Lower lobe of right lung (tissue), 2 donors: ENCODE measurements at regions not wholly inside any gene's neighbourhood (a gene's known extent, or its start where the extent isn't known, plus 50 kb on each side); places are given as distances from the start of the nearest gene placed in this dataset.

ENCODE experiments used
- ATAC-seq, 2 donors: fragments of 200-7000 bp; cut with Tn5 transposase; one replicate each; pipeline ENCODE4 v1.9.1; 2020 to 2022; ENCODE audit warnings: mild to moderate bottlenecking in 2 of 2, moderate library complexity in 2 of 2
- DNase-seq: peaks from one replicate; pipeline ENCODE4 v3.0.0-alpha.2; 2020
- H3K27ac ChIP-seq: fragments of 200-600 bp; one replicate; pipeline ENCODE4 v1.8.0; 2022
- H3K27me3 ChIP-seq: fragments of 200-600 bp; one replicate; pipeline ENCODE4 v1.8.0; 2022; ENCODE audit warnings: low read depth
- H3K36me3 ChIP-seq: fragments of 200-600 bp; one replicate; pipeline ENCODE4 v1.8.0; 2022; ENCODE audit warnings: mild to moderate bottlenecking
- H3K4me1 ChIP-seq: fragments of 200-600 bp; one replicate; pipeline ENCODE4 v1.8.0; 2022
- H3K4me3 ChIP-seq: fragments of 200-600 bp; one replicate; pipeline ENCODE4 v1.8.0; 2022; ENCODE audit warnings: mild to moderate bottlenecking
- H3K9me3 ChIP-seq: fragments of 200-600 bp; one replicate; pipeline ENCODE4 v1.8.0; 2022
- intact Hi-C: fragments of 100-400 bp; cut with DNase I; formaldehyde crosslinking; loops from one replicate; pipeline ENCODE4 v1.11.0; 2022
- TF ChIP-seq, protein P1 (sequence below): fragments of 200-600 bp; IDR thresholded peaks from one replicate; pipeline ENCODE4 v1.8.0; 2022; ENCODE audit warnings: antibody characterized with exemption, mild to moderate bottlenecking
- donor health status: DM: no; HTN: yes; CAD: no; lungs with severe emphysema.

DNA sequence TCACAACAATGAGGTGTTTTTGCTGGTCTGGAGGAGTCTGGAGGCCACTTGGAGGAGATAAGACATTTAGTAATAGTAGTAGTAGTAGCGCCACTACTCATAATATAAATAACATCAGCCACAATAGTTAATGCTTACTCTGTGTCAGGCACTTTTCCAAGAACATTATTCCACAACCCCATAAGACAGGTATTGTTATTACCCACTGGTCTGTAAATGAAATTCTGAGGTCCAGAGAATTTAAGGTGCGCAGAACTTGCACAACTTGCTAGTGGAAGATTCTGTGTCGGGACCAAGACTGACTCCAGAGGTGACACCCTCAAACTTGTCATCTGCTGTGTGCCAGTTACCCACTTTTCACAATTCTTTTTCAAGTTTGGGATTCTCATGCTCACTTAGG is 106.5 kb downstream of the MRM1 start:
- peaks cover 25% of the 10 kb centered on the region for H3K27me3 ChIP-seq
- H3K4me1 ChIP-seq, result no peaks in the 10 kb centered on the region
- H3K36me3 ChIP-seq, result no peaks in the 10 kb centered on the region
- ATAC-seq, result no peak
- H3K9me3 ChIP-seq, result no peaks in the 10 kb centered on the region
- no peak overlapping the region for H3K27ac ChIP-seq
- H3K4me3 ChIP-seq, result no peak overlapping the region
- intact Hi-C loops, result no loop called here
- TF ChIP-seq, protein P1, sequence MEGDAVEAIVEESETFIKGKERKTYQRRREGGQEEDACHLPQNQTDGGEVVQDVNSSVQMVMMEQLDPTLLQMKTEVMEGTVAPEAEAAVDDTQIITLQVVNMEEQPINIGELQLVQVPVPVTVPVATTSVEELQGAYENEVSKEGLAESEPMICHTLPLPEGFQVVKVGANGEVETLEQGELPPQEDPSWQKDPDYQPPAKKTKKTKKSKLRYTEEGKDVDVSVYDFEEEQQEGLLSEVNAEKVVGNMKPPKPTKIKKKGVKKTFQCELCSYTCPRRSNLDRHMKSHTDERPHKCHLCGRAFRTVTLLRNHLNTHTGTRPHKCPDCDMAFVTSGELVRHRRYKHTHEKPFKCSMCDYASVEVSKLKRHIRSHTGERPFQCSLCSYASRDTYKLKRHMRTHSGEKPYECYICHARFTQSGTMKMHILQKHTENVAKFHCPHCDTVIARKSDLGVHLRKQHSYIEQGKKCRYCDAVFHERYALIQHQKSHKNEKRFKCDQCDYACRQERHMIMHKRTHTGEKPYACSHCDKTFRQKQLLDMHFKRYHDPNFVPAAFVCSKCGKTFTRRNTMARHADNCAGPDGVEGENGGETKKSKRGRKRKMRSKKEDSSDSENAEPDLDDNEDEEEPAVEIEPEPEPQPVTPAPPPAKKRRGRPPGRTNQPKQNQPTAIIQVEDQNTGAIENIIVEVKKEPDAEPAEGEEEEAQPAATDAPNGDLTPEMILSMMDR, result no peak
- no peak for DNase-seq

DNA sequence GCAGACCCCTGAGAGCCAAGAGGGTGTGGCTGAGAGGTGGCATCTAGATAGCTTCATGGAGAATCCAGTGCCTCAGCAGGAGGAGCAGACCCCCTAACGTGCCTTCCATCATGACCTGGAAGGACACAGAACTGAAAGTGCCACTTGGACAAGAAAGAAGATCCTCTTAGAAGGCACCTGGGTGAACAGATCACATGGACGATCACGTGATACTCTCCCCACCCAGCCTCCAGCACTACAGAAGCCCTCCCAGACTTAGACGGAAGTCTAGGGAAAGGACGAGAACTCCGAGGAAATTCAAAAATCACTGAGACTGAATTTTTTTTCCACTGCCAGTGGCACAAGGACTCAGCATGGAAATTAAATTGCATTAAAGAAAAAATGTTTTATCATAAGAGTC is 113.4 kb downstream of the MRM1 start:
- Histone ChIP-seq H3K27ac (no peak overlapping the region), H3K36me3 (no peaks in the 10 kb centered on the region), H3K27me3 (peaks cover 7% of the 10 kb centered on the region), H3K9me3 (no peaks in the 10 kb centered on the region), H3K4me3 (no peak overlapping the region), H3K4me1 (no peaks in the 10 kb centered on the region)
- ATAC-seq, result no peak
- intact Hi-C loops, result no loop called here
- TF ChIP-seq, protein P1, result no peak
- no peak for DNase-seq

DNA sequence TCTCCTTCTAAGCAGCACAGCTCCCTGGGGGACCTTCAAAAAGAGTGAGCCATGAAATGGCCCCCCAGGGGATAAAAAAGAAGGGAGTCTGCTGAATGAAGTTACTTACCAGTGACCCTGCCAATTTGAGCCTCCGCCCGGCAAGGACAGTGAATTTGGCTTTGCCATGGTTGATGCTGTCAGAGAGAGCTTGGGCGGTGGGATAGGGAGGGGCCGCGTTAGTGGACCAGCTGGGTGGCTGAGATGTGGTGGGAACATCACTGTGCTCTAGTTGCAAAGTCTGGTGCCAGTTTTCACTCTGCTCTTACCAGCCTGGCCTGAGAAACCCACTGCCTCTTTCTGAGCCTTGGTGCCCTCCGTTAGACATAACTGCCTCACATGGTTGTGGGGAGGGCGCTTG is 114.6 kb downstream of the MRM1 start:
- ATAC-seq (no peak), DNase-seq (no peak)
- TF ChIP-seq, protein P1, result no peak
- Histone ChIP-seq H3K4me3 (no peak overlapping the region), H3K9me3 (no peaks in the 10 kb centered on the region), H3K27me3 (peaks cover 7% of the 10 kb centered on the region), H3K27ac (no peak overlapping the region), H3K4me1 (no peaks in the 10 kb centered on the region), H3K36me3 (no peaks in the 10 kb centered on the region)
- intact Hi-C loops, result no loop called here

DNA sequence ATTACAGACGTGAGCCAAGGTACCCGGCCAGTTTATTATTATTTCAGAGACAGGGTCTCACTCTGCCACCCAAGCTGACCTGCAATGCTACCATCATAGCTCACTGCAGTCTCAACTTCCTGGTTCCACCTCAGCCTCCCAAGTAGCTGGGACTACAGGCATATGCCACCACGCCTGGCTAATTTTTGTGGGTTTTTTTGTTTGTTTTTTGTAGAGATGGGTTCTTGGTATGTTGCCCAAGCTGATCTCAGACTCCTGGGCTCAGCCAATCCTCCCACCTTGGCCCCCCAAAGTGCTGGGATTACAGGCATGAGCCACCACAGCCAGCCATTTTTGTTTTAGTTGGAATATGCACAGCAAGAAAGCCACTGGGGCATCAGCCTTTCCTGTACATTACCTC is 115.7 kb downstream of the MRM1 start:
- Histone ChIP-seq H3K27ac (no peak overlapping the region), H3K4me1 (peaks cover 5% of the 10 kb centered on the region)
- ATAC-seq, result no peak

DNA sequence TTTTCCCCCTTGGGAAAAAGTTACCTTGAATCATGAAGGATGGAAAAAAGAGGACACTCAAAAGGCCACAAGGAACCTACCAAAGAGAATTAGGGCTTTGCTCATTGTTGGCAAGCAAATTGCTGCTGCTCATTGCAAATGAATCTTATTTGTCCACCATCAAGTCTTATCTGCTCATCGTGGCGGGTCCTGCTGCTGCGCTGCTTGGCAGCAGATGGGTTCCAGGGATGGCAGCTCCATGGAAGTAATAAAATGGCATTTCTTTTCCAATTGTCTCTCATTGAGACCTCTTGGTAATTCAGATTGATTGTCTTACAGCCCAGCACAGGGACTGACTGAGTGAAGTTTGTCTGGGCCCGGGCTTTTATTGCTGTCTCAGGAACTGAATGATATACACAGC is 118.7 kb downstream of the MRM1 start:
- no peak for ATAC-seq

More for the DNA sequence above, 115.7 kb downstream of the MRM1 start:
- DNase-seq, result no peak
- Histone ChIP-seq H3K9me3 (no peaks in the 10 kb centered on the region), H3K4me3 (no peak overlapping the region), H3K36me3 (no peaks in the 10 kb centered on the region), H3K27me3 (peaks cover 11% of the 10 kb centered on the region)
- TF ChIP-seq, protein P1, result no peak
- intact Hi-C loops, result no loop called here

More for the DNA sequence above, 118.7 kb downstream of the MRM1 start:
- no peak for DNase-seq
- H3K27me3 ChIP-seq, result peaks cover 5% of the 10 kb centered on the region
- TF ChIP-seq, protein P1, result no peak
- no peak overlapping the region for H3K27ac ChIP-seq
- H3K9me3 ChIP-seq, result no peaks in the 10 kb centered on the region
- no peaks in the 10 kb centered on the region for H3K36me3 ChIP-seq
- H3K4me1 ChIP-seq, result peaks cover 5% of the 10 kb centered on the region
- intact Hi-C loops, result no loop called here
- no peak overlapping the region for H3K4me3 ChIP-seq
